Smooth muscle cell of the brain vasculature (primary cell): ENCODE measurements at regions not wholly inside any gene's neighbourhood (a gene's known extent, or its start where the extent isn't known, plus 50 kb on each side); places are given as distances from the start of the nearest gene placed in this dataset.
"Not testable (repeated sequence)": the region's sequence is repeated elsewhere in the genome, so short reads cannot be mapped to it uniquely, and the experiment has no call there.

Experiments used
- DNase-seq: peaks from one replicate; pipeline ENCODE4 v3.0.0-alpha.2; 2012; ENCODE audit warnings: low read depth, low spot score

GRCh38 chr2:125698280-125698679 lies 957.7 kb upstream of the GYPC start:
- no peak for DNase-seq

- no peak for DNase-seq
Observed at GRCh38 chr2:125701070-125701469, 954.9 kb upstream of the GYPC start.

GRCh38 chr2:125707611-125708010 lies 948.3 kb upstream of the GYPC start:
- no peak for DNase-seq

- no peak for DNase-seq
Observed at GRCh38 chr2:125710561-125710960, 945.4 kb upstream of the GYPC start.

- DNase-seq = no peak
Observed at GRCh38 chr2:125711075-125711474, 944.9 kb upstream of the GYPC start.

- DNase-seq = no peak
Observed at GRCh38 chr2:125713533-125713932, 942.4 kb upstream of the GYPC start.

GRCh38 chr2:125721072-125721721 lies 934.8 kb upstream of the GYPC start:
- no peak for DNase-seq

- no peak for DNase-seq
Observed at GRCh38 chr2:125730921-125731320, 925.0 kb upstream of the GYPC start.

- no peak for DNase-seq
Observed at GRCh38 chr2:125736306-125736705, 919.7 kb upstream of the GYPC start.

- DNase-seq = no peak
Observed at GRCh38 chr2:125745514-125745913, 910.4 kb upstream of the GYPC start.

- no peak for DNase-seq
Observed at GRCh38 chr2:125746321-125747164, 909.4 kb upstream of the GYPC start.

- DNase-seq = no peak
Observed at GRCh38 chr2:125747165-125747425, 908.9 kb upstream of the GYPC start.

GRCh38 chr2:125756431-125756830 lies 899.5 kb upstream of the GYPC start:
- no peak for DNase-seq

- DNase-seq = no peak
Observed at GRCh38 chr2:125796784-125797183, 859.2 kb upstream of the GYPC start.

- DNase-seq = no peak
Observed at GRCh38 chr2:125797192-125797591, 858.8 kb upstream of the GYPC start.

GRCh38 chr2:125822746-125823145 lies 833.2 kb upstream of the GYPC start:
- DNase-seq = no peak

GRCh38 chr2:125825781-125826180 lies 830.2 kb upstream of the GYPC start:
- DNase-seq = not testable (repeated sequence)

- DNase-seq = no peak
Observed at GRCh38 chr2:125837128-125837527, 818.8 kb upstream of the GYPC start.

GRCh38 chr2:125837611-125838010 lies 818.3 kb upstream of the GYPC start:
- DNase-seq = no peak

GRCh38 chr2:125839945-125840344 lies 816.0 kb upstream of the GYPC start:
- no peak for DNase-seq

GRCh38 chr2:125842041-125842440 lies 813.9 kb upstream of the GYPC start:
- DNase-seq = no peak

- no peak for DNase-seq
Observed at GRCh38 chr2:125850541-125850940, 805.4 kb upstream of the GYPC start.

- DNase-seq = no peak
Observed at GRCh38 chr2:125852364-125852763, 803.6 kb upstream of the GYPC start.
